Kidney glomerular epithelial cell (primary cell): ENCODE measurements at regions not wholly inside any gene's neighbourhood (a gene's known extent, or its start where the extent isn't known, plus 50 kb on each side); places are given as distances from the start of the nearest gene placed in this dataset.
A peak's percentile ranks its signal among the peaks of the same experiment; 100 is the strongest.
"Not testable (repeated sequence)": the region's sequence is repeated elsewhere in the genome, so short reads cannot be mapped to it uniquely, and the experiment has no call there.

Experiments
- DNase-seq: peaks from one replicate; lab custom pipeline; 2025; lab: John Stamatoyannopoulos, UW

DNA sequence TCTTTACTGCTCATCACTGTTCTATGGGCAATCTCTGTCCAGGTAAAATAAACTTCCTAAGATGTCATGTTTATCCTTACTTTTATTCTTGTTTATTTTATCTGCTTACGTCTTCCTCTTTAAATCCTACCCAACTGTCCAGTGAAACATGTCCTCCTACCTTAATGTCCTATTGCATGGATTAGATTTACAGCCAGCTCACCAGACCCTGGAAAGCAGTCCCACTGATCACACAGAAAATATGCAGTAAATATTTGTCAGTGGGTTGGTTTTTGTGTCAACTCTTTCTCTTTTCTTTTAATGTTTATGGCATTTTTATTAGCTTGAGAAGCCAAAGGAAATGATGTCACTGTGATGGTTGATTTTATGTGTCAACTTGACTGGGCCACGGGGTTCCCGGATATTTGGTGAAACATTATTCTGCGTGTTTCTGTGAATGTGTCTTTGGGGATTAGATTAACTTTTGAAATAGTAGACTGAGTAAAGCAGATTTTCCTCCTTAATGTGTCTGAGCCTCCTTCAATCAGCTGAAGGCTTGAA lies 258.3 kb downstream of the SRGAP2C start:
- no peak for DNase-seq

DNA sequence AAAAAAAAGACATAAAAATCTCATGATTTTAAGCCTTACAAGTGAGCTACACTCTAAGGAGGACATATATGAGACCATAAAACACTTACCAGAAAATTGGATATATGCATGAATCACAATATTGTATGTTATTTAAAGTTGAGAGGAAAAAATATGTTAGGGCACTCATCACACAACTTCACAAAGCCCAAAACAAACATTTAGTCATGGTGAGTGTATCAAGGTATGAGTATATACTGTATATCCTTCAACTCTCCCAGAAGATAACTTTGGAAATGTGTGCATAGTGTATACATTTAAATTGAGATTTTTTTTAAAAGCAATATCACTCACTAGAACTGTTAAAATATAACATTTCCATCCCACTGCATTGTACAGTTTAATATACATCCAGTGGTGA lies 259.3 kb downstream of the SRGAP2C start:
- DNase-seq: no peak

DNA sequence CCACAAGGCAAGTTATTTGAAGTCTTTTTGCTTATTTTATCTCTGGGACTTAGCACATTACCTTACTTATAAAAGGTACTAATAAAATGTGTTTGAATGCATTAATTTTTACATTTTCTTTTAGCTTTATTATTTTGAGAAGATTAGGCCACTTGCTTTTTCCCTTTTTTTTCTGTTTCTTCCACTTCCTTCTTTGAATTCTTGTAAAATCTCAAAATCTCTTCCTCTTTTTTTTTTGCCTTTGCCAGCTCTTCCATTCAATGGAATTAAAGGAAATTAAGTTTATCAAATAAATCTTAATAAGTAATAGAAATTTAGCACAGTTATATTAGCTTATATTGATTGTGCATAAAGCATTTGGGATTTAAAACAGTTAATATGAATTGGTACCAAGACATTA lies 260.9 kb downstream of the SRGAP2C start:
- no peak for DNase-seq

DNA sequence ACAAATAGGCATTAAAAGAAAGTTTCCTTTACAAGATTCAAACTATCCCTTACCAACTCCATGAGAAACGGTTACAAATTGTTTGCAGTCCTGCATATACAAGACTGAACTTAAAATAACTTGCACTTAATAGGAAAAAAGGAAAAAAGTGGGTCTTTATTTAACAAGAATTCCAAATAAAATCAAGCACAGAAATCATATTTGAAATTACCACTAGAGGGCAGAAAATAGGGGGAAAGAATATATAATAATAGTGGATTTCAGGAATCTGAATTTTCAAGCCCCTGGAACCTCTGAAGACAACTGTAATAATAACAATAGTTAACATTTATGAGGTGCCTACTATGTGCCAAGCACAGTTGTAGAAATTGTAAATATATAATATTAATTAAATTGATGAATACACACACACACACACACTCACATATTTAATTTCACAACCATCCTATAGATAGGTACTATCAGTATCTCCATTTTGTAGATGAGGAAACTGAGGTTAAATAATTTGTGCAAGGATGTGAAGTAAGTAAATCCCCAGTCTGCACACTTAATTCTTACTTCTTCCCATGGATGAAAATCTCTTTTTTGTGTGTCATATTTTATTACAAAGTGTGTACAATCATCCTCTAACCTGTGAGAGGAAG lies 262.6 kb downstream of the SRGAP2C start:
- peak; percentile 1 for DNase-seq

DNA sequence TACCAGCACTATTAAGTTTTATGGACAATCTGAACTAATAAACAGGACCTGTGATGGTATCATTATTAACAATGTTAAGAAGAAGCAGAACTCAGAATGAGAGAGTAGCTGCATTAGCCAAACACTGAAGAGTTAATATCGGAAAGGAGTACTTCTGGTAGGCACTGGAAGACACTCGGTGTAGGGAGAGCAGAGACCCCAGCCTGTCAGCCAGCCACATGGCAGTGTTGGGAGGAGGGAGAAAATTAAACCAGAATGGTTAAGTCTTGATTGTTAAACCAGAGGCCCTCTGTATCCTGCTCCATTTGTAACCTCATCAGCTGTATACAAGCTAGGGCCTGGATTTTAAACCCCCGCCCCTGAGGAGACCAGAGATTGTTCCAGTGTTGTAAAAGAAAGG lies 263.3 kb downstream of the SRGAP2C start:
- not testable (repeated sequence) for DNase-seq

DNA sequence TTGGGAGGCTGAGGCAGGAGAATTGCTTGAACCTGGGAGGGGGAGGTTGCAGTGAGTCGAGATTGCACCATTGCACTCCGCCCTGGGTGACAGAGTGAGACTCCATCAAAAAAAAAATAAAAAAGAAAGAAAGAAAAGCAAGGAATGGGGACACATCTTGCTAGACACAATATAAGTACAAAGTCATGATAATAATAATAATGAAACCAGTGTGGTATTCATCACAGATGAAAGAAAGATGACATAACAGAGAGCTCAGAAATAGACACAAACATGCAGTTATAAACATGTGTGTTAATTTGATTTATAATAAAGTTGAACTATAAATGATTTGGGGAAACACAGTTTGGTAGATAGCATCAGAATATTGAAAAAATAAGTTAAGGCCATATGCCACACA lies 264.1 kb downstream of the SRGAP2C start:
- DNase-seq: no peak

DNA sequence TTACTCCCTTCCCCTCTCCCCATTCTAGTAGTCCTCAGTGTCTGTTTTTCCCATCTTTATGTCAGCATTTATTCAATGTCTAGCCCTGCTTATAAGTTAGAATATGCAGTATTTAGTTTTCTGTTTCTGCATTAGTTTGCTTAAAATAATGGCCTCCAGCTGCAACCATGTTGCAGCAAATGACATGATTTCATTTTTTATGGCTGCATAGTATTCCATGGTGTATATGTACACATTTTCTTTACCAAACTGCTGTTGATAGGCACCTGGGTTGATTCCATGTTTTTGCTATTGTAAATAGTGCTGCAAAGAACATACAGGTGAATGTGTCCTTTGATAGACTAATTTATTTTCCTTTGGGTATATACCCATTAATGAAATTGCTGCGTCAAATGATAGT lies 267.7 kb downstream of the SRGAP2C start:
- DNase-seq: no peak

DNA sequence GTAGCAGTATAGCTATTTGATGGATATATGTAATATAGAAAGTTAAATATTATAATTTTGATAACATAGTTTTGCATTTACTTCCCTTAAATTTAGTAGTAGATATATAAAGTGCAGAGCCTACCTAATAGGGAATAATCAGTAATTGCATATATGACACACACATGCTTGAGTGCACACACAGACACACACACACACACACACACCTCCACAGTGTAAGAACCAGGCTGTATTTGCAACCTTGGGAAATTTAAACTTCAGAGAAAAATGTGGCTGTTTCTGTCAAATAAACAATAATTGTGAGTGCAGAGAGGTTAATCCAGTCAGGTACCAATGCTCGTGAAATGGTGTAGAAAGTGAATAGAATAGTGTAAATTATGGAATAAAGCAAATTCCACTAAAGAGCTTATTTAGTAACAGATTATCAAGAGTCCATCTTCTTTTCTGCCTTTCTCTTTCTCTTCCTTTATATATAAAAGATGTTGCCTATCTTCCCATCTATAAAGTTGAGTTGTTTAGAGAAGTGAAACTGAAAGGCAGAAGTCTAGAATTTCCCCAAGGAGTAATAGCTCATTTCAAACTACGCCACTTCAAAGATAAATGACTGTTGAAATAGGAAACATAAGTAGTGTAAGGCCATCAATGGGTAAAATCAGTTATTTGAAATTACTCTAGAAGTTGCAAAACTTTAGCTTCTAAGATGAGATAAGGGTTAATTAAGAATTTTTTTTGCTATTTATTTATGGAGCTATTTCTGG lies 273.7 kb downstream of the SRGAP2C start:
- DNase-seq: no peak

DNA sequence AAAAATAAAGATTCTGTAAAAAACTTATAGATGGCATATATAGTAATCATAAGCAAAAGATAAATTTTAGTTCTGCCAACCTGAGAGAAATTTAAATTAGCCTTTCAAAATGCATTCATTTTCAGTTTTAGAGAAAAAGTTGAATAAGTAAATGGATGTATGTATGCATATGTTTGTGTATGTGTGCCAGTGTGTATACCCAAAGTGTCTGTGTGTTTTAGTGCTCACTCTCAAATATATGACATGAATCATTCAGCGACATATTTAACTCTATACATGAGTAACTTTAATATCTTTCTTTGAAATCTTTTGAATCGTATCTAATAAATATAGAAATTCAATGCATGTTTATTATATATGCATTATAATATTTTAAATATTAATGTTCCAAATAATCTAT lies 274.5 kb downstream of the SRGAP2C start:
- DNase-seq: no peak

DNA sequence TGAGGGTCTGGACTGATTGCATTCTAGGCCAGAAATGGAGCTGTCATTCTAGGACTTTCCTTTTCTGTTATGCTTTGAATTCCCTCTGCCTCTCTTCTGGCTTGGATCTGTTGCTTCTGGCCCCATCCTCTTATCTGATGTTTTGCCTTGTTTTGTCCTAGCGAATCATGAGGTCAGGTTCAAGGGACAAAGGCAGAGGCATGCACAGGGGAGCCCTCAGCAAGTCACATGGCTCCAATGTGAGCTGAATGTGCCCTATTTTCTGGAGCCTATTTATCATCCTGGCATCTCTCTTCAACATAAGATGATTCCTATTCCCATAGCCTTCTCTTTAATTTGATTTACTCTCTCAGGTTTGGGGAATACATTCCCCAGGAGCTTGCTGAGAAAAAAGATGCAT lies 284.6 kb downstream of the SRGAP2C start:
- not testable (repeated sequence) for DNase-seq

DNA sequence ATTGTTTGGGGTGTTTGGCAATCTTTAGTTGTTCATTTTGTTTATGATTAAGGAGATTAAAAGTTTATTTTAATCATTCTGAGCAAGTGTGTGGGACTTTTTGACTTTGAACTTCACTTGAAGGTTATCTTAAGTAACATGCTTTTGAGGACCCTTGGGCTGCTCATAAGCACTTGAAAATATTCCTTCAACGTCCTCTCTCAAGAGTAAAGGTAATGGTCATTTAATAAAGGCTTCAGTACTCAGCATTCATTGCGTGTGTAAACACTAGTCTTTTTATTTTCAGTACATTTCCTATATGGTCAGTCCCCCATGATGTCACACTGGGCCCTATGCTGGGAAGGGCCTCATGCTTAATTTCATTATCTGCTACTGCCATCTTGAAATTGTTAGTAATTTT lies 285.6 kb downstream of the SRGAP2C start:
- DNase-seq: not testable (repeated sequence)

DNA sequence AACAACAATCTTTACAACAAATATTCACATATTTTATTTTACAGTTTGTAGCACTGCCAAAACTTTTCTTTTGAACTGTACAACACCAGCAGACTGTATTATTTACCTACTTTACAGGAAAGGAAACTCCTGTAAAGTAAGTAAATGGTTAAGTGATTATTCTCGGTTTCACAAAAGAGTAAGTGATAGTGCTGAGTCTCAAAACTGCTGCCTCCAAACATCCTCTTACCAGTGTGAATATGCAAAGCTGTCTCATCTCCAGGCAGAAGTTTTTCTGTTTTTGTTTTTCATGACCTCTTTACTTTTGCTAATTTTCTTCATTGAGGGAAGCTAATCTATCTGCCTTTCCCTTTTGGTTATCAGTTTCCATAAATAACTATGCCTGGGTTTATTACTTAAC lies 286.7 kb downstream of the SRGAP2C start:
- DNase-seq: no peak

DNA sequence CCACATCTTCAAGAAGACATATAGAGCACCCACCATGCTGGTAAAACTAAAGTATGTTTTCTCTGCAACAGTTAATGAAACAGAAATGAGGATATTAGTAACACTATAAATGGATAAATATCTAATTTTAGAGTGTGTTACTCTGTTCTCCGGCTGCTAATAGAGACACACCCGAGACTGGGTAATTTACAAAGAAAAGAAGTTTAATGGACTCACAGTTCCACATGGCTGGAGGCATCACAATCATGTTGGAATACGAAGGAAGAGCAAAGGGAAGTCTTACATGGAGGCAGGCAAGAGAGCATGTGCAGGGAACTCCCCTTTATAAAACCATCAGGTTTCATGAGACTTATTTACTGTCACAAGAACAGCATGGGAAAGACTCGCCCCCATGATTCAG lies 287.2 kb downstream of the SRGAP2C start:
- DNase-seq: no peak

DNA sequence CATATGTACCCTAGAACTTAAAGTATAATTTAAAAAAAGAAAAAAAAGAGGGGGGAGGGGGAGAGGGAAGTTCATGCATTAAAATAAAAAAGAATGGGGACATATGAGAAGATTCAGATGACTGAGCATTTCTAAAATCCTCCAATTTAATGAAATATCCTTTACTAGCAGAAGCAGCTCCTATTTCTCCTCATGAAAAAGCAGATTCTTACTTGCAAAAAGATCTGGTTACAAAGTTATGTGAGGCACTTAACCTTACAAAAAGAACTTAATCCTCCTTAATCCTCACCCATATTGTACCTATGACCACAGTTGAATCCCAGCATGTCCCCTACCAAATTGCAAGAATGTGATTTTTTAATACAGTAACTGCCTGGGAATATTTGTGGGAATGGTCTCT lies 298.5 kb downstream of the SRGAP2C start:
- no peak for DNase-seq

DNA sequence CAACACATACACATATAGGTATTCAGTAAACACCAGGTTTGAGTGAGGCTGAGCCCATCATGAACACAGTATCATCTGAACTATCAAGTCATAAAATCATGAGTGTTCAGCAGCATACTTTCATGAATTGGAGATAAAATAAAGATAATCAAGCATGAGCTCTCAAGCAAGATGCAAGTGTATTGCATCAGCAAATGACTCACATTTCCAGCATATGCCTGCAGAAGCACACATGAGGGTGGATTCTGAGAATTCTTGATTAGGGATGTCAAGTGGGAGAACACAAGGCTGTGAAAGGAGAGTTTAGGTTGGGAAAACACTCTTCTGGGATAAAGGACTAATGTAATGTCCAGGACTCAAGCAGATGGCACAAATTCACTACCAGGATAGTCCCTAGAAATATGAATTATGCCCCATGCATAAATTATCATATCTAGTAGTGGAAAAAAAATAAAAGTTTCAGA lies 299.2 kb downstream of the SRGAP2C start:
- DNase-seq: peak; percentile 44

DNA sequence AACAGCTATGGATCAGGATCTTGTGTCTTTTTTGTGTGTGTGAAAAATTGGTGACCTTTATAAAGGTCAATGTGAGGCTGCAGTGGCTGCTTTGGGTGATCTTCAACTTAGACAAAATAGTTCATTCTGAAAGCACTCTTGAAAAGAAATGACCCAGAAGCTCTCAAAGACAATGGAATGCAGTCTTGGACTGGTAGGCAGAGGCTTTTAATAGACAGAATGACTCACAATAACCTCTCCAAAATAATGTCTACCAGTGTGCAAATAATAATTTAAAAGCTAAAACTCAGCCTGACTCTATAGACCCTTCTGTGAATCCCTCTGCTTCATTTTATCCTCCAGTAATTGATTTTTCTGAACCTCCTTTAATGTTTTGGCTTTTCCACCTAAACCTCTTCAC lies 310.0 kb downstream of the SRGAP2C start:
- not testable (repeated sequence) for DNase-seq

DNA sequence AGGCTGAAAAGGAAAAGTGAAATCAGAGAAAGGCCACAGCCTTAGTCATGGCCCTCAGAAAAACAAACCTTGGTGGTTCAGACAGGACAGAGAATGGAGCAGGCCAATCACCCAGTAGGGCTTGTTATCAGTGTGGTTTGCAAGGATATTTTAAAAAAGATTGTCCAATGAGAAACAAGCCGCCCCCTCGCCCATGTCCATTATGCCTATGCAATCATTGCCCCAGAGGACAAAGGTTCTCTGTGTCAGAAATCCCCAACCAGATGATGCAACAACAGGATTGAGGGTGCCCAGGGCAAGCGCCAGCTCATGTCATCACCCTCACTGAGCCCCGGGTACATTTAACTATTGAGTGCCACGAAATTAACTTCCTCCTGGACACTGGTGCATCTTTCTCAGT lies 326.7 kb downstream of the SRGAP2C start:
- not testable (repeated sequence) for DNase-seq

DNA sequence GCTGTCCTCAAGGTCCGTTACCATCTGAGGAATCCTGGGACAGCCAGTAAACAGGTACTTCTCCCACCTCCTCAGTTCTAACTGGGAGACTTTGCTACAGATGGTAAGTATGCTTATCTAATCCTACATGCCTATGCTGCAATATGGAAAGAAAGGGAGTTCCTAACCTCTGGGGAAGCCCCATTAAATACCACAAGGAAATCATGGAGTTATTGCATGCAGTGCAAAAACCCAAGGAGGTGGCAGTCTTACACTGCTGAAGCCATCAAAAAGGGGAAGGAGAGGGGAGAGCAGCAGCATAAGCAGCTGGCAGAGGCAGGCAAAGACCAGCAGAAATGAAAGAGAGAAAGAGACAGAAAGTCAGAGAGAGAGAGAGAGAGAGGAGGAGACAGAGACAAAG lies 327.1 kb downstream of the SRGAP2C start:
- not testable (repeated sequence) for DNase-seq

DNA sequence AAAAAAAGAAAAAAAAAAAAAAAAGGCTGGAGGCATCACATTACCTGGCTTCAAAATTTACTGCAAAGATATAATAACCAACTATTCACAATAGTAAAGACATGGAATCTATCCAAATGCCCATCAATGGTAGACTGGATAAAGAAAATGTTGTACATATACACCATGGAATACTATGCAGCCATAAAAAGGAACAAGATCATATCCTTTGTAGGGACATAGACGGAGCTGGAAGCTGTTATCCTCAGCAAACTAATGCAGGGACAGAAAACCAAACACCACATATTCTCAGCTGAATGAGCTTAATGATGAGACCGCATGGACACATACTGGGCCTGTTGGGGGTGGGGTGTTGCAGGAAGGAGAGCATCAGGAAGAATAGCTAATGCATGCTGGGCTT lies 330.5 kb downstream of the SRGAP2C start:
- DNase-seq: no peak

DNA sequence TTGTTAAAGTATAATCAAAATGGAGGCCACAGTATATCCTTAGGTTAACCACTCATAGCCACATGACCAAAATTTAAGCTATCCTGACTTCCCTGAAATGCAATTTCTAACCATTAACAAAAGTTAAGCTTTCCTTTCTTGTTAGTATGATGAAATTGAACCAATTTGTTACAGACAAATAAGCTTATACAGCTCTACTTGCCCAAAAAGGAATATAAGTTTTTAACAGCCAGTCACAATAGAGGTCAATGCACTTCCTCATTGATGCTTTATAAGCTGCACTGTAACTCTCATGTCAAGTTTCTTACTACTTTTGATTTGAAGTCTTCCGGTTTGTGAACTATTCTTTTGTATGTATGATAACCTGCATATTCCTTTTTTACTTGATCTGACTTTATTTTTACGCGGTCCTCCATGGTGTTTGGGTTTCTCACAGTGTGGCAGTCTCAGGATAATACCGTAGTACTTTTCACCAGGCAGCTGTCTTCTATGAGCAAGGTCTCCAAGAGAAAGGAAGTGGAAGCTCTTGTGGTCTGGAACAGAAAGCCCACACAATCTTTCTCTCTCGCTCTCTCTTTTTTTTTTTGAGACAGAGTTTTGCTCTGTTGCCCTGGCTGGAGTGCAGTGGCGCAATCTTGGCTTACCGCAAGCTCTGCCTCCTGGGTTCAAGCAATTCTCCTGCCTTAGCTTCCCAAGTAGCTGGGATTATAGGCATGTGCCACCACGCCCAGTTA lies 331.6 kb downstream of the SRGAP2C start:
- no peak for DNase-seq

DNA sequence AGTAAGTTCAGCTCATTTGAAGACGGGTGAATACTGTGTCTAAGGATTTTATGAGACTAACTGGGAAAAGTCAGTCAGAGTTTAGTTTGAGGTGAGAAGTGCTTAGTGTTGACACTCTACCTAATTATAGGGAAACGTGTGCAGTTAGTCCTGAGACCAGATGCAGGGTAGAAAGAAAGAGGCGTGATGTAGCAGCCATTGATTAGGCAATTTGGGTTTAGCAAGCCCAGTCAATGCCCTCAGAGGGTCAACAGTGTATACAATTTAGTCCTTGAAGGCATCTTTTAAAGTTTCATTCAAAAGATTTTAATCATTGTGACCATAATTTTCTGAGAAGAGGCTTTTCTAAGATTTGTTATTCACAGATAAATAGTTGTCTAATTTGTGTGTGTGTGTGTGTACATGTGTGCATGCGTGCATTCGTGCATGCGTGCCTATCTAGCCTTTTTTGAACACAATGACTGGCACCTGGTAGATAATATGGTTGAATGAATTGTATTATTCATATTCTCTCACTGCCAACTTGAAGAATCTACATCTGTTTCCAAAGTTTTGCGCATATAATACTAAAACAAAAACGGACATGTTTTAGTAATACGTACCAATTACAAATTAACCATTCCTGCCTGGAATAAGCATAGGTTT lies 332.9 kb downstream of the SRGAP2C start:
- DNase-seq: no peak

DNA sequence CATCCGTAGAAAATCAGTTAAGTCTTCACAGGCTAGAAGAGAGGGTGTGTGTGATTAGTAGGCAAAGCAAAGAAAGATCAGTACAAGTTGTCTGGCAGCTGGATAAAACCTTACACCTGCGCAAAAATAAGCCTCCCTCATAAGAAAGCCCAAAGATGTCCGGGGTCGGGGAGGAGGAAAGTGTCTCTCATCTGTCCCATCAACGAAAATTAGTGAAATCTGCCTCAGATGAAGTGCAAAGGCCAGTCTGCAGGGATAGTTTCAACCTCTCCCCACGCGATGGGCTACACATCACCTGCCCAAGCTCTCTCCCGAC lies 333.9 kb downstream of the SRGAP2C start:
- no peak for DNase-seq
